HL-60 (cell line): ENCODE measurements at regions not wholly inside any gene's neighbourhood (a gene's known extent, or its start where the extent isn't known, plus 50 kb on each side); places are given as distances from the start of the nearest gene placed in this dataset.

Source experiments
- POLR2AphosphoS5 ChIP-seq: IDR thresholded peaks from 2 replicates; pipeline ENCODE4 v1.6.1; 2012; ENCODE audit warnings: low read depth
- TF ChIP-seq, protein P1 (sequence below): IDR thresholded peaks from one replicate; pipeline ENCODE4 v1.5.1; 2011; ENCODE audit warnings: low read length, control low read depth, inconsistent platforms; ENCODE audit not compliant: insufficient read depth
- TF ChIP-seq, protein P2 (sequence below): IDR thresholded peaks from 2 replicates; pipeline ENCODE4 v1.6.1; 2012; ENCODE audit warnings: low read depth; ENCODE audit not compliant: insufficient replicate concordance

DNA sequence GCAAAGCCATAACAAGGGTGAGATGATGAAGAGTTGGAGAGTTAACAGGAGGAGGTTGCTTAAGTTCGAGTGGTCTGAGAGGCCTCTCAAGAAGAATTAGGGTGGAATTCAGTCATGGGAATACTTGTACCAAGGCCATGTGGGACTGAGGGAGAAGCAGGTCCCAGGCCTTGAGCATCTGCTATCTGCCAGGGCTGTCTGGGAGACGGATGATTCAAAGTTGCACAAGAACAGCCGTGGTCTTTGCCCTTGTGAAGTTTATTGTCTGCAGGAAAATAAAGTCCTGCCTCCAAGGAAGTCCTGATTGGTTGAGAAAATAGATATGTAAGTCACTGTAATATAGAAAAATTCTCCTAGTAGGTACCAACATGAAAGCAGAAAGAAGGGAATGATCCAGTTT lies 178.8 kb upstream of the RFC3 start:
- TF ChIP-seq, protein P1, sequence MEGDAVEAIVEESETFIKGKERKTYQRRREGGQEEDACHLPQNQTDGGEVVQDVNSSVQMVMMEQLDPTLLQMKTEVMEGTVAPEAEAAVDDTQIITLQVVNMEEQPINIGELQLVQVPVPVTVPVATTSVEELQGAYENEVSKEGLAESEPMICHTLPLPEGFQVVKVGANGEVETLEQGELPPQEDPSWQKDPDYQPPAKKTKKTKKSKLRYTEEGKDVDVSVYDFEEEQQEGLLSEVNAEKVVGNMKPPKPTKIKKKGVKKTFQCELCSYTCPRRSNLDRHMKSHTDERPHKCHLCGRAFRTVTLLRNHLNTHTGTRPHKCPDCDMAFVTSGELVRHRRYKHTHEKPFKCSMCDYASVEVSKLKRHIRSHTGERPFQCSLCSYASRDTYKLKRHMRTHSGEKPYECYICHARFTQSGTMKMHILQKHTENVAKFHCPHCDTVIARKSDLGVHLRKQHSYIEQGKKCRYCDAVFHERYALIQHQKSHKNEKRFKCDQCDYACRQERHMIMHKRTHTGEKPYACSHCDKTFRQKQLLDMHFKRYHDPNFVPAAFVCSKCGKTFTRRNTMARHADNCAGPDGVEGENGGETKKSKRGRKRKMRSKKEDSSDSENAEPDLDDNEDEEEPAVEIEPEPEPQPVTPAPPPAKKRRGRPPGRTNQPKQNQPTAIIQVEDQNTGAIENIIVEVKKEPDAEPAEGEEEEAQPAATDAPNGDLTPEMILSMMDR, result no peak
- TF ChIP-seq, protein P2, sequence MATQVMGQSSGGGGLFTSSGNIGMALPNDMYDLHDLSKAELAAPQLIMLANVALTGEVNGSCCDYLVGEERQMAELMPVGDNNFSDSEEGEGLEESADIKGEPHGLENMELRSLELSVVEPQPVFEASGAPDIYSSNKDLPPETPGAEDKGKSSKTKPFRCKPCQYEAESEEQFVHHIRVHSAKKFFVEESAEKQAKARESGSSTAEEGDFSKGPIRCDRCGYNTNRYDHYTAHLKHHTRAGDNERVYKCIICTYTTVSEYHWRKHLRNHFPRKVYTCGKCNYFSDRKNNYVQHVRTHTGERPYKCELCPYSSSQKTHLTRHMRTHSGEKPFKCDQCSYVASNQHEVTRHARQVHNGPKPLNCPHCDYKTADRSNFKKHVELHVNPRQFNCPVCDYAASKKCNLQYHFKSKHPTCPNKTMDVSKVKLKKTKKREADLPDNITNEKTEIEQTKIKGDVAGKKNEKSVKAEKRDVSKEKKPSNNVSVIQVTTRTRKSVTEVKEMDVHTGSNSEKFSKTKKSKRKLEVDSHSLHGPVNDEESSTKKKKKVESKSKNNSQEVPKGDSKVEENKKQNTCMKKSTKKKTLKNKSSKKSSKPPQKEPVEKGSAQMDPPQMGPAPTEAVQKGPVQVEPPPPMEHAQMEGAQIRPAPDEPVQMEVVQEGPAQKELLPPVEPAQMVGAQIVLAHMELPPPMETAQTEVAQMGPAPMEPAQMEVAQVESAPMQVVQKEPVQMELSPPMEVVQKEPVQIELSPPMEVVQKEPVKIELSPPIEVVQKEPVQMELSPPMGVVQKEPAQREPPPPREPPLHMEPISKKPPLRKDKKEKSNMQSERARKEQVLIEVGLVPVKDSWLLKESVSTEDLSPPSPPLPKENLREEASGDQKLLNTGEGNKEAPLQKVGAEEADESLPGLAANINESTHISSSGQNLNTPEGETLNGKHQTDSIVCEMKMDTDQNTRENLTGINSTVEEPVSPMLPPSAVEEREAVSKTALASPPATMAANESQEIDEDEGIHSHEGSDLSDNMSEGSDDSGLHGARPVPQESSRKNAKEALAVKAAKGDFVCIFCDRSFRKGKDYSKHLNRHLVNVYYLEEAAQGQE, result no peak
- no peak for TF ChIP-seq POLR2AphosphoS5
